ENCODE measurements at regions not wholly inside any gene's neighbourhood (a gene's known extent, or its start where the extent isn't known, plus 50 kb on each side); places are given as distances from the start of the nearest gene placed in this dataset.

DNA sequence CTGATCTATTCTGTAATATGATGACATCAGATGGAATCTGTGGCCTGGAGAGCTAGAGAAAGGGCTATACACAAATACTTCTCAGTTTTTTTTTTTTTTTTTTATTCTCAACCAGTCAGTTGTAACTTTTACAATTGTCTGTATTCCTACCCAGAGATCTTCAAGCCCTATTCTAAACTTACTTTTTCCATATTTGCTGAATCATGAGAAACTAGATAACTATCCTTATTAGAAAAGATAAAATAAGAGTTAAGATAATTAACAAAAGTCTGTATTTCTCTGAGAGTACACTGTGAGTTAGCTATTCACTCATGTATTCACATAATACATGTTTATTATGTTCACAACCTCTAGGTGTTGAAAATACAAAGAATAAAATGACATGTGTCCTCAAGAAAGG is 1575.9 kb downstream of the EFNA5 start:
- H3K4me3 ChIP-seq, result no peak overlapping the region
- H3K27ac ChIP-seq, result no peak overlapping the region
- DNase-seq (ENCODE audit: low read depth, low spot score), result no peak
- no peaks in the 10 kb centered on the region for H3K36me3 ChIP-seq (ENCODE audit: insufficient read depth, low read length)
- H3K9me3 ChIP-seq (ENCODE audit: low read depth, low read length), result no peaks in the 10 kb centered on the region
- TF ChIP-seq FOXP2 (optimal IDR thresholded peaks at IDR 0.05; ENCODE audit: control extremely low read depth, extremely low read length, insufficient read depth) (no peak), EZH2 (IDR thresholded peaks at IDR 0.05) (no peak), POLR2AphosphoS5 (IDR thresholded peaks at IDR 0.05; ENCODE audit: borderline replicate concordance, low read depth, low read length) (no peak)
- no peak overlapping the region for H3K9ac ChIP-seq (ENCODE audit: insufficient read length)

DNA sequence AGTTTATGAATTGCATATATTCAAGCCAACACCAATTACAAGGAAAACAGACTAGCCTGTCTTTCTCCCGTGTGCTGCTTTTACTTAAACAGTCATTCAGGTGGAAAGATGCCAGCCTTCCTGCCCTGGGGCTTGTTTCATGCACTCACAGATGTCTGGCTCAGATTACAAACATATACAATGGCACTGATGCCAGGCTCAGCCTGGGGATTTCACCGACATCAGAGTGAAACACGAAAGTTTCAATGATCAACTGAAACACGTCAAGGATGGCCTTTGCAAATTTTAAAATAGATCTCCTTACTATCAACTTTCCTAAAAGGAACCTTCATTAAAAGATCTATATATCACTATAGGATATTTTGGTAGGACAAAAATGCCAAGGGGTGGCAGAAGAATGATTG is 1576.5 kb downstream of the EFNA5 start:
- no peak for DNase-seq (ENCODE audit: low read depth, low spot score)
- H3K4me3 ChIP-seq, result no peak overlapping the region; the same call in 1 of the 2 replicates

DNA sequence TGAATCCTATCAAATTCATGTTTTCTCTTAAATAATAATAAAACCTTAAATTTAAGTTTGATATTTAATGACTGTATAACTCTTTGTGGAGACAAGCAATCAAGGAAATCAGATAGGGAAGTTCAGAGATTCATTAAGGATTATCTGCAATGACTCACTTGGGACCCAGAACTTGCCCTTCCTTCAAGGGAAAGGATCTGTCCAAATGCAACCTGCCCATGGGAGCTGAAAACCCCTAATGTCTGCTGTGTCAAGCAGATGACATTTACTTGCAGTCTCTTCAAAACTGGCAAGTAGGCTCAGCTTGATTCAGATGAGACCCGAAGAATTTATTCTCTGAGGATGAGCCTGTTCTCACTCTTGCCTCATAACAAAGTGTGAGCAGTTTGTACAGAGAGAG is 1577.6 kb downstream of the EFNA5 start:
- no peak for DNase-seq (ENCODE audit: low read depth, low spot score)
- no peaks in the 10 kb centered on the region for H3K9me3 ChIP-seq (ENCODE audit: low read depth, low read length)

More for the DNA sequence above, 1576.5 kb downstream of the EFNA5 start:
- H3K27ac ChIP-seq, result no peak overlapping the region
- no peak overlapping the region for H3K9ac ChIP-seq (ENCODE audit: insufficient read length)
- H3K9me3 ChIP-seq (ENCODE audit: low read depth, low read length), result no peaks in the 10 kb centered on the region
- H3K36me3 ChIP-seq (ENCODE audit: insufficient read depth, low read length), result no peaks in the 10 kb centered on the region
- TF ChIP-seq EZH2 (IDR thresholded peaks at IDR 0.05) (no peak), FOXP2 (optimal IDR thresholded peaks at IDR 0.05; ENCODE audit: control extremely low read depth, extremely low read length, insufficient read depth) (no peak), POLR2AphosphoS5 (IDR thresholded peaks at IDR 0.05; ENCODE audit: borderline replicate concordance, low read depth, low read length) (no peak)

DNA sequence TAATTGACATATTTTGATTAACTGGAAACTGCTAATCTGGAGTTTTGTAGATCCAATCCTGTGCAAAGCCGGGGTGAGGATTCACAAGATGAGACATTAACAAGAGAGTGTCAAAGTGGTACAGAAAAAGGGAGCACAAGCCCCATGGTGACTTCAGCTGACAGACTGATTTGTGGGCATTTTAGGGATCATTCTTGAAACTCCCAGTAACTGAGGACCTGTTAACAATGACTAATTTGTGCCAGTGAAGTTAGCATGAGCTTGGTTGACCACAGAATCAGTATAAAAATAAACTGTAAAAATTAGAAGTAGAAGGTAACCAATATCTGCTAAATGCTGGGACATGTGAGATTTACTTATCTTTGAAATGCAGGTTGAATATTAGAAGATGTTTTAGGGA is 1578.3 kb downstream of the EFNA5 start:
- Histone ChIP-seq H3K27ac (no peak overlapping the region), H3K9me3 (ENCODE audit: low read depth, low read length) (no peaks in the 10 kb centered on the region), H3K4me3 (no peak overlapping the region), H3K9ac (ENCODE audit: insufficient read length) (no peak overlapping the region), H3K36me3 (ENCODE audit: insufficient read depth, low read length) (no peaks in the 10 kb centered on the region)
- DNase-seq (ENCODE audit: low read depth, low spot score), result no peak
- TF ChIP-seq FOXP2 (optimal IDR thresholded peaks at IDR 0.05; ENCODE audit: control extremely low read depth, extremely low read length, insufficient read depth) (no peak), POLR2AphosphoS5 (IDR thresholded peaks at IDR 0.05; ENCODE audit: borderline replicate concordance, low read depth, low read length) (no peak), EZH2 (IDR thresholded peaks at IDR 0.05) (no peak)

More for the DNA sequence above, 1577.6 kb downstream of the EFNA5 start:
- H3K9ac ChIP-seq (ENCODE audit: insufficient read length), result no peak overlapping the region
- H3K4me3 ChIP-seq, result no peak overlapping the region
- no peaks in the 10 kb centered on the region for H3K36me3 ChIP-seq (ENCODE audit: insufficient read depth, low read length)
- H3K27ac ChIP-seq, result no peak overlapping the region
- TF ChIP-seq EZH2 (IDR thresholded peaks at IDR 0.05), result no peak
- TF ChIP-seq POLR2AphosphoS5 (IDR thresholded peaks at IDR 0.05; ENCODE audit: borderline replicate concordance, low read depth, low read length), result no peak

DNA sequence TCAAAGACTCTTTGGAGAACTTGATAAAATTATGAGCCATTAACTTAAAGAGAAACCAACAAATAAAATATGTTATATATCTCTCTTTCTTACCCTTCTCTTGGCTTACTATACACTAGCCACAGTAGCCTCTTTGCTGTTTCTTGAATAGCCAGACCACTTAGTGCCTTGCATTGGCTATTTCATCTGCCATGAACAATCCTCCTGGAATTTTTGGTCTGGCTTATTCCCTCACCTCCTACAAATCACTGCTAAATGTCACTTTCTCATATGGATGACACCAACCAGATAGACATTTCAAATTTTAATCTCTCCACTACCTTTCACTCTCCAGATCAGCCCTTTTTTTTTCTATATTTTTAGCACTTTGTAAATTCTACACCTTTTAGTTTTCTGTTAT is 1581.7 kb downstream of the EFNA5 start:
- H3K9me3 ChIP-seq (ENCODE audit: low read depth, low read length), result no peaks in the 10 kb centered on the region
- no peak for DNase-seq (ENCODE audit: low read depth, low spot score)
- TF ChIP-seq FOXP2 (optimal IDR thresholded peaks at IDR 0.05; ENCODE audit: control extremely low read depth, extremely low read length, insufficient read depth) (no peak), POLR2AphosphoS5 (IDR thresholded peaks at IDR 0.05; ENCODE audit: borderline replicate concordance, low read depth, low read length) (no peak), EZH2 (IDR thresholded peaks at IDR 0.05) (no peak)
- no peak overlapping the region for H3K4me3 ChIP-seq
- H3K36me3 ChIP-seq (ENCODE audit: insufficient read depth, low read length), result no peaks in the 10 kb centered on the region
- H3K27ac ChIP-seq, result no peak overlapping the region
- H3K9ac ChIP-seq (ENCODE audit: insufficient read length), result no peak overlapping the region

DNA sequence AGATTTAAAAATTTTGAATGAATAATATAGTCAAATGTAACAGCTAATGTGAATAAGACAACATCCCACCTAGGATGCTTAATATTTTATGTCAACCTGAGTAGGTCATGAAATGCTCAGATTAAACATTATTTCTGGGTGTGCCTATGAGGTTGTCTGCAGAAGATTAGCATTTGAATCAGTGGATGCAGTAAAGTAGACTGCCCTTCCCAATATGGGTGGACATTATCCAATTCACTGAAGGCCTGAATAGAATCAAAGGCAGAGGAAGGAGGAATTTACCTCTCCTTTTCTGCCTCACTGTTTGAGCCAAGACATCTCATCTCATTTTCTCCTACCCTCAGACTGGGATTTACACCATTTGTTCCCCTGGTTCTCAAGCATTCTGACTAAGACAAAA is 1582.3 kb downstream of the EFNA5 start:
- H3K9me3 ChIP-seq (ENCODE audit: low read depth, low read length), result no peaks in the 10 kb centered on the region
- TF ChIP-seq EZH2 (IDR thresholded peaks at IDR 0.05), result no peak
- TF ChIP-seq FOXP2 (optimal IDR thresholded peaks at IDR 0.05; ENCODE audit: control extremely low read depth, extremely low read length, insufficient read depth), result no peak
- no peak for TF ChIP-seq POLR2AphosphoS5 (IDR thresholded peaks at IDR 0.05; ENCODE audit: borderline replicate concordance, low read depth, low read length)

DNA sequence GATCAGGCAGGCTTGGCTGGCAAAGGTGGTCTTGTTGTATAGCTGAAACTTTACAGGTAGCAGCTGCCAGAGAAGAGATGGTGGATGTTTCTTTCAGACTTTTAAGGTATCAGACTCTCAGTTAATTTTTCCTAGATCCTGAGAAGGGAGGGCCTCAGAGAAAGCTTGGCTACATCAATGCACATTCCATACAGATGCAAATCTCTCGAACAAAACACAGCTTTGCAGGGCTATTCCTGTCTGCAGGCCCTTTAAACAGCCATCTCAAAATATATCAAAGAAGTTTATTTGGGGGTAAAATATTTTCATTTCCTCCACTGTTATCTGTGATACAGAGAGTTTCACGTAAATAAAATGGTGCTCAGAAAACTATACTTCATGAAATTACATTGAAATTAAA is 1584.4 kb downstream of the EFNA5 start:
- TF ChIP-seq FOXP2 (optimal IDR thresholded peaks at IDR 0.05; ENCODE audit: control extremely low read depth, extremely low read length, insufficient read depth) (no peak), POLR2AphosphoS5 (IDR thresholded peaks at IDR 0.05; ENCODE audit: borderline replicate concordance, low read depth, low read length) (no peak), EZH2 (IDR thresholded peaks at IDR 0.05) (no peak)
- Histone ChIP-seq H3K9ac (ENCODE audit: insufficient read length) (no peak overlapping the region), H3K36me3 (ENCODE audit: insufficient read depth, low read length) (no peaks in the 10 kb centered on the region), H3K9me3 (ENCODE audit: low read depth, low read length) (no peaks in the 10 kb centered on the region), H3K4me3 (no peak overlapping the region), H3K27ac (no peak overlapping the region)
- no peak for DNase-seq (ENCODE audit: low read depth, low spot score)

More for the DNA sequence above, 1582.3 kb downstream of the EFNA5 start:
- DNase-seq (ENCODE audit: low read depth, low spot score), result no peak
- Histone ChIP-seq H3K27ac (no peak overlapping the region), H3K36me3 (ENCODE audit: insufficient read depth, low read length) (no peaks in the 10 kb centered on the region), H3K9ac (ENCODE audit: insufficient read length) (no peak overlapping the region), H3K4me3 (no peak overlapping the region)

DNA sequence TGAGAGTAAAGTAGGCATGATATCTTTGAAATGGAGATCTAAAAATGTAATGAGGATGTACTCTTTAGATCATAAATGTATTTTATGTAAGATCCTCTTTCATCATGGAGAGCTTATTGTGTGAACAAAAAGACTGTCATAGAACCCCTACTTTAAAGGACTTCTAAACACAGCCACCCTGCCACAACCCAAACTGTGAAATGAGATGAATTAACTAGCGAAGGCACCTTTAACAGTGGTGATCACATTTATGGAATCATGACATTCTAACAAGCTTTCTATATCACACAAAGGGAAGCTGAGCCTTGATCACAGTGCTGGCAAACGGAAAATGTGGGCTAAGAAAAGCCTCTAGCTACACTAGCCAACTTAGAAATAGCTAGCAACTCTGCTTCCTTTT is 1585.2 kb downstream of the EFNA5 start:
- TF ChIP-seq EZH2 (IDR thresholded peaks at IDR 0.05) (no peak), FOXP2 (optimal IDR thresholded peaks at IDR 0.05; ENCODE audit: control extremely low read depth, extremely low read length, insufficient read depth) (no peak), POLR2AphosphoS5 (IDR thresholded peaks at IDR 0.05; ENCODE audit: borderline replicate concordance, low read depth, low read length) (no peak)
- no peak overlapping the region for H3K4me3 ChIP-seq
- no peak for DNase-seq (ENCODE audit: low read depth, low spot score)
- no peaks in the 10 kb centered on the region for H3K9me3 ChIP-seq (ENCODE audit: low read depth, low read length)
- no peaks in the 10 kb centered on the region for H3K36me3 ChIP-seq (ENCODE audit: insufficient read depth, low read length)
- no peak overlapping the region for H3K27ac ChIP-seq
- no peak overlapping the region for H3K9ac ChIP-seq (ENCODE audit: insufficient read length)

DNA sequence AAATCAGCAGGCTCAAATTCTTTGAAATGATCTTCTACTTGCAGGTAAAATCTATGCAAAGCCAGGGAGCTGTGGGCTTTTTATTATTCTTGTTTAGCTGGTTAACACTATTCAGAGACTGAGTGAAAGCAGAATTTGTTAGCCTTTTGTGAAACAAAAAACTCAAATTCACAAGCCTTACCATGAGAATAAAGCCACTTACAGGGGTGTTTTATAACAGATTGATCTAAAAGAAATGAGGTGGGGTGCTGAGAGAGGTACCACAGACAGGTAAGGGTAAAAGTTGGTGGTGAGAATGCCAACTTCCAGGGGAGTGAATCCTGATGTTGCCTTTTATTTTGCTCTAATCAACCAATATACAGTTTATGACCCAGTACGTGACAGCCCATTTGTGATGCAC is 1585.6 kb downstream of the EFNA5 start:
- Histone ChIP-seq H3K27ac (no peak overlapping the region), H3K36me3 (ENCODE audit: insufficient read depth, low read length) (no peaks in the 10 kb centered on the region), H3K9ac (ENCODE audit: insufficient read length) (no peak overlapping the region), H3K9me3 (ENCODE audit: low read depth, low read length) (no peaks in the 10 kb centered on the region), H3K4me3 (no peak overlapping the region)
- DNase-seq (ENCODE audit: low read depth, low spot score), result no peak
- TF ChIP-seq EZH2 (IDR thresholded peaks at IDR 0.05) (no peak), FOXP2 (optimal IDR thresholded peaks at IDR 0.05; ENCODE audit: control extremely low read depth, extremely low read length, insufficient read depth) (no peak), POLR2AphosphoS5 (IDR thresholded peaks at IDR 0.05; ENCODE audit: borderline replicate concordance, low read depth, low read length) (no peak)

Measured in SK-N-MC (cell line).